ENCODE measurements at regions not wholly inside any gene's neighbourhood (a gene's known extent, or its start where the extent isn't known, plus 50 kb on each side); places are given as distances from the start of the nearest gene placed in this dataset.

DNA sequence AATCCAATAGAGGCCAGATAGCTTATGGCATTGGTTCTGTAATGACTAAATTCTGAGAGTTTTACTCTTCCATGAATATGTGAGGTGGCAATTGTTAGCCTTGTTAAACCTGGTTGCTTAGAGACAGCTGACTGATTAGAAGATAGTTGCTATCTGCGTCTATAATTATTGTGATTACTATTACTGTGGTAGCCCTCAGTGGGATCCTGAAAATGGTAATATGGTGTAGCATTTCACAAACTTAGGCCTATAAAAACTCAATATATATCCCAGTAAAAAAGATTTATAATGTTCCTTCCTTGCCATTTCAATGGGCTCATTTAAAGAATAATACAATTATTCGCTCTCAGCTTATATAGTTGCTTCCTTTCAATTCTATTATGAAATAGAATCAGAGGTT lies 405.8 kb upstream of the CDH2 start:
- TF ChIP-seq, protein P1, sequence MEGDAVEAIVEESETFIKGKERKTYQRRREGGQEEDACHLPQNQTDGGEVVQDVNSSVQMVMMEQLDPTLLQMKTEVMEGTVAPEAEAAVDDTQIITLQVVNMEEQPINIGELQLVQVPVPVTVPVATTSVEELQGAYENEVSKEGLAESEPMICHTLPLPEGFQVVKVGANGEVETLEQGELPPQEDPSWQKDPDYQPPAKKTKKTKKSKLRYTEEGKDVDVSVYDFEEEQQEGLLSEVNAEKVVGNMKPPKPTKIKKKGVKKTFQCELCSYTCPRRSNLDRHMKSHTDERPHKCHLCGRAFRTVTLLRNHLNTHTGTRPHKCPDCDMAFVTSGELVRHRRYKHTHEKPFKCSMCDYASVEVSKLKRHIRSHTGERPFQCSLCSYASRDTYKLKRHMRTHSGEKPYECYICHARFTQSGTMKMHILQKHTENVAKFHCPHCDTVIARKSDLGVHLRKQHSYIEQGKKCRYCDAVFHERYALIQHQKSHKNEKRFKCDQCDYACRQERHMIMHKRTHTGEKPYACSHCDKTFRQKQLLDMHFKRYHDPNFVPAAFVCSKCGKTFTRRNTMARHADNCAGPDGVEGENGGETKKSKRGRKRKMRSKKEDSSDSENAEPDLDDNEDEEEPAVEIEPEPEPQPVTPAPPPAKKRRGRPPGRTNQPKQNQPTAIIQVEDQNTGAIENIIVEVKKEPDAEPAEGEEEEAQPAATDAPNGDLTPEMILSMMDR (IDR thresholded peaks at IDR 0.05), result no peak
- TF ChIP-seq EZH2 (IDR thresholded peaks at IDR 0.05), result no peak
